Activated CD4-positive, alpha-beta T cell treated with anti-CD3 and anti-CD28 coated beads, Interleukin-2, amount 50 U/mL, for 16 hours (primary cell): ENCODE measurements at regions not wholly inside any gene's neighbourhood (a gene's known extent, or its start where the extent isn't known, plus 50 kb on each side); places are given as distances from the start of the nearest gene placed in this dataset.
"Not testable (repeated sequence)": the region's sequence is repeated elsewhere in the genome, so short reads cannot be mapped to it uniquely, and the experiment has no call there.

ENCODE experiments used
- DNase-seq: peaks from one replicate; pipeline ENCODE4 v3.0.0-alpha.2; 2020

DNA sequence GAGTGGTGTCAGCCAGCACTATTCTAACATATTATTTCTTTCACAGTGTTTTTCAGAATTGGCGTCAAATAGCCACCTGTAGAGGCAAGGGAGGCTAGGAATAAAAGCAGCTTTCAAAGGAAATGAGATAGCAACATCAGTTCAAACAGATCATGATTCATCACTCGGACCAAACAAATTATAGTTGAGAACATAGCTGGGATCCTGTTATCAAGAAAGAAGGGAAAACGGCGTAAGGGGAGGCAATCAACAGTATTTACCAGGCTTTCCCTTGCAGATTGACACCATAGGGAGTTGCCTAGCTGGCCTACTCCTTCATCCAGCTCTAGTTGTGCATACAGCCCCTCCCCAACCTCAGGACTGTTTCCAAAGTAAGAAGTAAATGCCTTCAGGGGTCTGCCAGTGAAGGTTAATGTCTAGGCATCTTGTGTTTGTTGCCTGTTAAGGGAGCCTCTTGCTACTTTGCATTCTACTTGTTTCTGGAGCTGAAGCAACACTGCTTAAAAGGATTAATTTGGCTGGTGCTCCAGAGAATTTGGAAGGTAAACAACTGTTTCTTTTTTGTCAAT lies 286.5 kb downstream of the NSUN3 start:
- no peak for DNase-seq

DNA sequence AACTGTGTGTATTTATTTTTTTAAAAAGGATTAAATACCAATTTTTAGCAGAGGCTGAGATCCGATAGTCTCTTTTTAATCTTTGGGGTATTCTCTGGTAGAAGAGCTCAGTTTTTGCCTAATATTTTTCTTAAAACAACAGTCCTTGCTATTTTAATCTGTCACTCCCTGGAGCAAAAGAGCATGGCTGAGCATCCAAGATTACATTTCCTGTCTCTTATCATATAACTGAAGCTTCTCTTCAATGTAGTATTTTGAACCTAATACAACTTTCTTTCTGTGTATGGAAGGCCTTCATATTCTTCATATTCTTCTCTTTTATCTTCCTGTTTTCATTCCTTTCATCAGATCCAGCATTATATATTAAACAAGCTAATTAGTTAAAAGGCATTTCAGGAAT lies 293.7 kb downstream of the NSUN3 start:
- DNase-seq, result no peak

DNA sequence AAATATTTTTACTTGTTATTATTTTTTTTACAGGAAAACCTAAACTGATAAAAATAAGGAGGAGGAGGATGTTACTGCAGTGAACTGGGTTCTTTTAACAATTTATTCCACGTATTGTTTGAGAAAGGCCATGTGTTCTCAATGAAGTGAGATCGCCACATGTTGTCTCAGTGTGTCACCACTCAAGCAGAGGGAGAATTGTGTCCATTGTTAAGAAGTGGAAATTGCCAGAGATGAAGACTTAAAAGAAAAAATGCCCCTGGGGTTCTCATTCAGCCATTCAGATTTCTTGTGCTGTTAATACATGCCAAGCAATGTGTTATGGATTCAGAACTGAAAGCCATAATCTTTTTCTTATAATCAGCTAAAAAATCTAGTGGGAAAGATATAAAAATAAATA lies 297.1 kb downstream of the NSUN3 start:
- DNase-seq, result no peak

DNA sequence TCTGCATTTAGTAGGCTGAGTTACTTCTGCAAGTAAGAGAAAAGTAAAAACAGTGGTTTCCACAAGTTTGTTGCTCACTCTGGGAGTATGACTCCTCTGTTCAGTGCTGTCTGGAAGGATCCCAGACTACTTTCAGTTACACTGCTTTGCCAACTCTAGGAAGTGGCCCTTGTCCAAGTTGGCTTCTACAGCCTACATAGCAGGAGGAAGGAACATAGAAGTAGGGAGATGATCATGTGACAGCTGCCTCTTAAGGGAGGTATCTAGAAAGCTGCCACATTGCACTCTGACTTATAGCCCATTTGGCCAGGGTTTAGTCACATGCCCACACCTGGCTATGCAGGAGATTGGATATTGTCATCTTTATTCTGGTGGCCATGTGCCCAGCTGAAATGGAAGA lies 298.1 kb downstream of the NSUN3 start:
- no peak for DNase-seq

DNA sequence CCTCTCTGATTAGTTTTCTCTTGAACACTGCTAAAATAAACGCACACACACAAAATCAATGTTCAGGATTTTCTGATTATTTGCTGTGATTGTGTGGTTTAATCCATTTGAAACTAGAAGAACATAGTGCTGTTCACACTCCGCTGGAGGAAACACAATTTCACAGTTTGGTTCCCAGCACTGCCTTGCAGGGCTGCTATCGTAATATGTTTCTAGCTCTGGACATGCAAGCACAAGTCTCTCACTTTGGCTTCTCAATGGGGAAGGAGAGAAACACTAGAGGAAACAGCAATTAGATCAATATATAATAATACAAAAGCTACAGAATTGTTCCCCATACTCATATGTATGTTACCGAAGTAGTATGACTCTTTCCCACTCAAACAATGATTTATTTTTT lies 299.5 kb downstream of the NSUN3 start:
- no peak for DNase-seq

DNA sequence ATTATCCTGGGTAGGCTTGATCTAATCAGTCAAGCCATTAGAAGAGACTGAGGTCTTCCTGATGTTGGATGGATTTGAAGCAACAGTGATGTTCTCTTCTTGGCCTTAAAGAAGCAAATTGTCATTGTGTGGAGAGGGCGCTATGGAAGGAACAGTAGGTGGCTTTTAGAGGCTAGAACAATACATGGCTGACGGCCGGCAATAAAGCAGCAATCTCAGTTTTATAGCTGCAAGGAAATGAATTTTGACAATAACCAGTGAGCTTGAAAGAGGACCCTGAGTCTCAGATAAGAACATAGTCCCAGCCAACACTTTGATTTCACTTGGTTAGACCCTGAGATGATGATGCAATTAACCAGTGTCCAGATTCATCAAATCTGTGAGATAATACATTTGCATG lies 302.1 kb downstream of the NSUN3 start:
- DNase-seq, result no peak

DNA sequence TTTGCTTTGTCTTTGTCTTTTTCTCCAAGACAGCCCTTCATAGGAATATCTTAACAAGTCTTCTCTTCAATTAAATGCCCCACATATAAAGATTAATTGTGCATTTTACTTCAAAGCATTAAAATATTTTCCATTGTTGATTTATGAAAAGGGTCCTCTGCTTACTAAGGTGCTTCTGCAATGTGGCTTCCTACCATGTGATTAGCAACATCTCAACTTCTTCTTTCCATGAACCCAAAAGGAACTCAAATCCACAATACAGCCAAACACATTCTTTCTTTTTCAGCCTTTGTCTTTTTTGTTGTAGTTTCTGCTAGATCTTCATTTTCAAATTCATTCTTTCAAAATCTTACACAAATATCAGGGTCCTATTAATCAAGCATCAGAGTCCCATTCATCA lies 309.2 kb downstream of the NSUN3 start:
- no peak for DNase-seq

DNA sequence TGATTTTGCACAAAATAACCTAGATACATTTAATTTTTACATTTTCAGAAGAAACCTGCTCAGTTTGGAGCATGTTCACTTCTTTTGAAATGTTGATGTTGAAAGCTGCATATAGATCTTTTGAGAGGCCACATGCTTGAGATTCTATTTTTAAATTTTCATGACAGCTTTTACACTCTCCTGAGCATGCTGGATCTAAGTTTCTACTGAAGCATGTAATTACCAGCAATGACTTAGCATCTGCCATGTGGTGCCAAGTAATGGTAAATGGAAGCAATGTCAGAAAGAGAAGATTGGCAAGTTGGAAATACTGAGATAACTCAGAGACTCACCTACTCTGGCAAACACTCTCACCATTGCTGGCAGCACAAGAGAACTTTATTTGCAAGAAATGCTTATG lies 310.6 kb downstream of the NSUN3 start:
- DNase-seq, result no peak

DNA sequence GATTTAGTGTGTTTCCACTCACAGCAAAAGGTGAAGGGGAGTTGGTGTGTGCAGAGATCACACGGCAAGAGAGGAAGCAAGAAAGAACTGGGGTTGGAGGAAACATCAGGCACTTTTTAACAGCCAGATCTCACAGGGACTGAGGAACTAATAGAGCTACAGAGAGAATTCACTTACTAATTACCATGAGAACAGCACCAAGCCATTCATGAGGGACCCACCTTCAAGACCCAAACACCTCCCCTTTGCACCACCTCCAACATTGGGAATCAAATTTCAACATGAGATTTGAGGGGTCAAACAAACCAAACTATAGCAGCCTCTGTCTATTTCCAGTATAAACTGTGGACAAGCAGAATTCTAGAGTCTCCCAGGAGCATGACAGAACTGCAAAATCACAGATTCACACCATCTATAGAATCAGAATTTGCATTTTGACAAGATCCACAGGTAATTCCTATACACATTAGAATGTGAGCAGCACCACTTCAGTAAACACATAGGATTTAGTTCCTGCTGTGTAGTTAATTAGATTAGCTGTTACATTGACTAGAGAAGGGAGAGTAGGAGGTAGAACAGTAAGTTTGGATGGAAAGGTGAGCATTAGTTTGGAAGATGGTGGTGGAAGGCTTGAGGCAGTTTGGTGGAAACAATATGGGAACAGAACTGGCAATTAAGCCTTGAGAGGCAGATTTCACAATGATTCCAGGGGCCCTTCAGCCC lies 311.7 kb downstream of the NSUN3 start:
- DNase-seq, result no peak

DNA sequence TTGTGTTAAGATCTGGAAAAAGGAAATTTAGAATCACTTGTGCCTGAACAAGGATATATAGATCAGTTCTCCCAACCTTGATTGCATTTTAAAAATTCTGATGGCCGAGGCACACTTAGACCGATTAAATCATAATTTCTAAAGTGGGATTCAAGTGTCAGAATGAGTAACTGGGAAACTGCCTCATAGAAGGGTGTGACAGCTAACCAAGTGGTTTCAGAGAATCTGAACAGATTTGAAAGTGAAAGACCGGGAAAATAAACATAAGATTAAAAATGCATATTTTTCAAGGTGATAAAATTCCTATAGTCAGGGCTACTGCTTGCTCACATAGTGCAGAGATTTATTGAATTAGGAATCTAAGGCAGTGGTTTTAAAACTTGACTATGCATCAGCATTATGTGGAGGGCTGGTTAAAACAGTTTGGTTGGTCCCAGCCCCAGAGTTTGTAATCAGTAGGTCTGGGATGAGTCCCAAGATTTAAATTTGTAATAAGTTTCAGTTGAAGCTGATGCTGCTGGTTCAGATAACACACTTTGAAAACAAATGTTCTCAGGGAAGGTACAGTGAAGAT lies 314.3 kb downstream of the NSUN3 start:
- not testable (repeated sequence) for DNase-seq

DNA sequence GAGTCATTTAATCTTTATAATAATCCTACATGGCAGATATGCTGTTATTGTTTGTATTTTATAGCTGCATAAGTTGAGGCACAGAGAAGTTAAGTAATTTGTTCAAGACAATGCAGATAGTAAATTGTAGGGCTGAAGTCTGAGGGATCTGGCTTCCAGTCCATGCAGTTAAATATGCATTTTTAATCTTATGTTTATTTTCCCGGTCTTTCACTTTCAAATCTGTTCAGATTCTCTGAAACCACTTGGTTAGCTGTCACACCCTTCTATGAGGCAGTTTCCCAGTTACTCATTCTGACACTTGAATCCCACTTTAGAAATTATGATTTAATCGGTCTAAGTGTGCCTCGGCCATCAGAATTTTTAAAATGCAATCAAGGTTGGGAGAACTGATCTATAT lies 315.0 kb downstream of the NSUN3 start:
- not testable (repeated sequence) for DNase-seq

DNA sequence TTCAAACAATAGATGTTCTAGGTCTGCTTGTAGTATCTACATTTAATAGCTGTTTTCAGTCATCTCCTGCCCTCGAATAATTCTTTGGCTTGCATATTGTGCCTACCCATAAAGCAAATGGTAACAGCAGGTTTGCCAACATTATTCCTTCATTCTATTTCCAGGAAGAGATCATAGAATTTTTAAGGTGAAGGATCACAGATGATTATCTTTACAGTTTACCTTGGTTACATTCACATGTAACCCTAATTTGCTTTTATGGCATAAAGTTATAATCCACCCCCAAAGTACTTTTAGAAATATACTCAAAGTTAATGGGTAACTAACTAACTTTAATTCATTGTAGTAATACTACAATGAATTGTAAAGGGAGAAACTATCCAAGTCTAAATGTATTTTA lies 315.5 kb downstream of the NSUN3 start:
- DNase-seq, result no peak

DNA sequence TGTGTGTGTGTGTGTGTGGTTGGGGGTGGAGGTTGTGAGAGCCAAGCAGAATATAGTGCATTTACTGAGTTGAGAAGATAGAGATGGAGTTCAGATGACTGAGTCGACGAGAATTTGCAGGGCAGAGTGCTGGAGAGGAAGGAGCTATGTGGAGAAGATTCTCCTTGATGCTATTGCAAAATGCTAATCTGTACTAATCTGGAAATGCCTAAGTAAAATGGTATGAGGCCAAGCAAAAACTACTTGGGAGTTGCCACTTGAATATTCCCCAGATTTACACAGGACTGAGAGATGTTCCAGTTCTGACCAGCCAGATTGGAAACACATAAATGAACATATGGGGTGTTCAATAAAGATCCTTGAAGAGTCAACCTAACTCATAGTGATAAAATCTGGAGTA lies 316.4 kb downstream of the NSUN3 start:
- no peak for DNase-seq

DNA sequence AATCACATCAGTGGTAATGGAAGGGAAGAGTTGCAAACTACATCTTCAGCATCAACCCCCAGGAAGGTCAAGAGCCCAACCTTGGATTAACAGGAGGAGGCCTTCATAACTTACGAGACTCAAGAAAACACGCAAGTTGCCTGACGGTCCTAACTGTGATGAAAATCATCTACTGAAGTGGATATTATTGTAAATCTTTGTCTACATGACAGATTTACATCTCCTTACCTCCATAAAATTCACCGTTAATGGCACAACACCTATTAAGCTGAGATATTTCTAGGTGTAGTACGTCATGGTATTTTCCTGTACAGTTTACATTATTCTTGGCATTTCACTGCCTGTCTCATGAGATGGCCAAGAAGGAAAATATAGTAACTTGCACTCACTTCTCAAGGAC lies 332.0 kb downstream of the NSUN3 start:
- DNase-seq, result no peak

DNA sequence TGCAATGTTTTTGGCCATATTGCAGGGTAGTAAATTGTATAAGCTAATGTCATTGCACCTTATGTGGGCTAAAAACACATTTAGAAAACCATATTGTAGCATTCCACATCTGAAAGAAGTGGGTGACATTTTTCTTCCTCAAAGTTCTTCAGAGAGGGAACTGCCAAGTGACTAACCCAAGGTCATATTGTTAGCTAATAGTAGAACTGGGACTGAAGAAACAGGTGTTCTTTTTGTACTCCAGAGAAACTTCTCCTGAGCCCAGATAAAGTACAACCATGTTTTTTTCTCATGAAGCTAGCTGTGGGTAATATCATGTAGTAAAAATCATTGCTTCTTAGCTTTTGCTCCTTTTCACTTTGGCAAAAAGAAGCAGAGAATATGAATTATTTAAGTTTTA lies 333.0 kb downstream of the NSUN3 start:
- no peak for DNase-seq

DNA sequence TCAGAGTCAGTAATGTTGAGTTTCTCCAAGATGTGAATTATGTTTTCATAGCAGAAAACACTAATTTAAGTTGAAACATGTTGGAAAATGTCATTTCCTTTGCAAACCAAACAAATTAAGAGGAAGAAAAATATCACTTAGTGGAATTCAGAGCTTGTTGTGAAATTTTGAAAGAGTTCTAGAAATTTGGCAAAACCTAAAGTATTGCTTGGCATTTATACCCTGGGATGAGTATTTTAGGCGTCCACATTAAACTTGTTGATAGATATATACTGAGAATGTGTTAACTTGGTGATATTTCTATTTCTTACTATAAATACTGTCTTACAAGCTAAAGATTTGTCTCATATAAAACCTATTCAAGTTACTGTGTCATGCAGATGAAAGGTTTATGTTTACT lies 335.2 kb downstream of the NSUN3 start:
- DNase-seq, result no peak

DNA sequence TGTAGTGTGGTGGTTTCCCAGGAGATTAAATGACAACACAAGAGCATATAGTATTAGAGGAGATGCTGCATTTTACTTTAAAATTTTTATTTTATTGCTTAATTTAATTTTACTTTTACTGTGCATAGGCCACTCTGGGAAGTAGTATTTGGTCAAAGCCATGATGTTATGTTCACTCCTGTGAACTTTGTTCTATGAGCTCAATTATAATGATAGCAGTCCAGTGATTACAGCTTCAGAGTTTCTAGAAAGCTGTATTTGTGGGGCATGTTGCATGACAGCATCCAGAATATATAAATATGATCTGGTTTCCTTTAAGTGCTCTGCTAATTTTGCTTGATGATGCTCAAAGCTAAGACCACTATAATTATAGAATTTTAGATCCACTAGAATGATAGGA lies 338.6 kb downstream of the NSUN3 start:
- no peak for DNase-seq

DNA sequence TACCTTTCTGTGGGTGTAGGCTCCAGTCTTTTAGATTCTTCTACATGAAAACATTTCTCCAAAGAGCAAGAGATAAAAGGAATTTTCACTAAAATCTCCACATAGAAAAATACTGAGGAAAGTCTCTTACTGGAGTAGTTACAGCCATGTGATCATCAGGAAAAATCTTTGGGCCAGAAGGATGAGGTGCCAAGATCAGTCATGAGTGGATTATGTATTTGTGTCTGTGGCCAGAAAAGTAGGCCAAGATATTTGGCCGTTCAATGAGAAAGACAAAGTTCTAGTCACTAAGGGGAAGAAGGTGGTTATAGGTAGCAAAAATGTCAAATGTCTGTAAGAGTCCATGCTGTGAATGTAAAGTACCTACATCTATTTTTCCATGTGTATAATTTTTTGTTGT lies 339.3 kb downstream of the NSUN3 start:
- DNase-seq, result no peak

DNA sequence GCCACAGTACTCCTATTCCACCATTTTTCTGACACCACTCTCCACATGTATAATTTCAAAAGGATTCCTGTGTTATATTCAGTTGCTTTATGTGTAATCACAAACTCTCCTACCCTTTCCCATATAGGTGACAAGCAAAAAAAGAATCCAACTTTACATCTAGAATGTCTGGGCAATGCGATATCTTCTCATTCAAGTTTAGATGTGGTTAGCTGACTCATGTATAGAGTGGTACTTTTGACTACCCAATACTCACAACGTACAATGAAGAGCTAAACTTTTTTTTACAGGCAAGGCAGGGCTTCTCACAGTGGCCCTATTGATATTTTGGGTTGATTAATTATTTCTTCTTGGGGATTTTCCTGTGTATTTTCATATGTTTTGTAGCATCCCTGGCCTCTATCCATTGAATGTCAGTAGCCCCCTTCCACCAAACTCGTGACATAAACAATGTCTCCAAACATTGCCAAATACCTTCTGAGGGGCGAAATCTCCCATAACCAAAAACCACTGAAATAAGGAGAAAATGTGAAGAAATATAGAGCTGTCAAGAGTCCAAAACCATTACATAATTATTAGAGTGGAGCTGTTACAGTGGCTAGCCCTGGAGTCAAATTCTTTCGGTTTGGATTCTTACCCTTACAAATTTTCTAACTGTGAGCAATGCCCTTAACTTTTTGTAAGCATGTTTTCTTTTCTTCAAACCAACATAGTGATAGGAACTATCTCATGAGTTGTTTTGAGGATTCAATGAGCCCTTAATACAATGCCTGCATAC lies 342.6 kb downstream of the NSUN3 start:
- peak; percentile 5 for DNase-seq

DNA sequence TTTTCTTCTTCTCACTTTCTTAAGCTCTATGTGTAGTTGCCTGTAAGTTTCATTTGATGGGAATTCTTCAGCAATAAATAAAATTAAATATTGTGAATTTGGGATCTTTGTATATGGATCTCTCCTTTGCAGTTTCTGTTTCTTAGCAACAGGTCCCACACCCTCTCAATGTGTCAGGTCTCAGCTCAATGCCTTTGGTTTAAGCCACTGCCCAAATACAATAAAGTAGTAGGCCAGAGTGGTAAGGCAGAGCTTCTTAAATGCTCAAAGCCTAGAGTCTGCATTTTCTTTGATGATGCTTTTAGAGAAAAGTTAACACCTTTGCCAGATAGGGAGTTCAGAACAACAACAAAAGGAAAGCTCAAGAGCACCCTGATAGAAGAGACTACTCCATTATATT lies 343.7 kb downstream of the NSUN3 start:
- DNase-seq, result no peak

DNA sequence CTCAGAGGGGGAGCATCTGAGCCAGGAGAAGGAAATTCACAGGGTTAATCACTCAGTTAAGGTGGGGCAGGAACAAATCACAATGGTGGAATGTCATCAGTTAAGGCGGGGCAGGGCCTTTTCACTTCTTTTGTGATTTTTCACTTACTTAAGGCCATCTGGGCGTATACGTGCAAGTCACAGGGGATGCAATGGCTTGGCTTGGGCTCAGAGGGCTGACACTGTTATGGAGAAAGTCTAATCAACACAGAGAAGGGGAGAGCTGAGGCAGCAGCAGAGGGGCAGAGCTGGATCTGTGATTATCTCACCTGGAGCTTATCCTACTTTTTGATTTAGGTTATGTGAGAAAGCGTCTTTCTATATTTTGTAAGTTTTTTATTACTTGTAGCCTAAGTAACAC lies 350.1 kb downstream of the NSUN3 start:
- DNase-seq, result not testable (repeated sequence)

DNA sequence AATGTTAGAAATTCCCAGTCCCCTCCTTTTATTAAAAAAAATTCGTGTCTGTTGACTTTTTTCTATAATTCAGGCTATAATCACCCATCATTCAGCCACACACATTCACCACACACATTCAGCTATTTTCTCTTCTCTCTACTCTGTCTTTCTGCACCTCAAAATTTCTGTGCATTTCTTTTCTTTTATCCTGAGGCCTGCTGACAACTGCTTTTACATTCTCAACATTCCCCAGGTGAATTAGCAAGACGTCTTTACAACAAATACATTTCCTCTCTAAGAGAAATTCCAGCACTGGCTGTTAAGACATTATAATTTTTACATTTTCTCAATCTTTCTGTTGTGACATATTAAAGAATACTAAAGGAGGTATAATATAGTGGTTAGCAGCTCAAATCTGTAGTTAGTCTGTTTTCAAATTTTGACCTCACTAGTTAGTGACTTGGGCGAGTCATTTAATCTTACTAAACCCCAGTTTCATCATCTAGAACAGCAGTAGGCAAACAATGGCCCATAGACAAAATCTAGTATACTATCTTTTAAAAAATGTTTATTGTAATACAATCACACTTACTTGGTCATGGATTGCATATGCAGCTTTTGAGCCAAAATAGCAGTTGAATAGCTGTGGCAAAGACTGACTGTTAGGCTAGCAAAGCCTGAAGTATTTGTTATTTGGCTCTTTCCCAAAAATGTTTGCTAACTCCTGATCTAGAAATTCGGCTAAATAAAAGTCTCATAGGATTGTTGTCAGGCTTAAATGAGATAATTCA lies 350.7 kb downstream of the NSUN3 start:
- no peak for DNase-seq

DNA sequence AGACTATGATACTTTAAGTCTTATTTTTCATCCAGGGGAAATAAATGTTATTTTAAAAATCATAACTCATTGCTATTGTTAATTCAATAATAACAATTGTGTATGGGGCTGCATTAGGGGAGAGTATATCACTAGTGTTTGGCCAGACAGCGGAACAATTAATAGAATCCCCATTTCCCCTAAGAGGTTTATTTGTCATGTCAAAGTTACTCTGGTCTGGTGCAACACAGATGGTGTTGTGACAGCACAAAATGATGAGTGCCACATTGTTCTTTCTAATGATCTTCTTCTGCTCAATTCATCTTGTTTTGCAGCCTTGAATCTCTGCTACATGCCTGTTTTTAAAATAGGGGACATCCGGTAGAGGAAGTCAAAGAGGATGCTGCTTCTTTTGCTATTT lies 351.6 kb downstream of the NSUN3 start:
- no peak for DNase-seq
